ENCODE measurements at regions not wholly inside any gene's neighbourhood (a gene's known extent, or its start where the extent isn't known, plus 50 kb on each side); places are given as distances from the start of the nearest gene placed in this dataset.

- no CpG with 5 or more reads among the region's 8 CpGs for WGBS (ENCODE audit: insufficient coverage, insufficient read length)
- Histone ChIP-seq H3K27me3 (ENCODE audit: control insufficient read depth, insufficient read depth, low read length) (no peaks in the 10 kb centered on the region), H3K27ac (ENCODE audit: low read length) (no peak overlapping the region)
Measured at GRCh38 chr11:10908215-10908951, 50.5 kb upstream of the ZBED5 start.

More at GRCh38 chr11:10908215-10908951, 50.5 kb upstream of the ZBED5 start:
- Histone ChIP-seq H3K4me1 (ENCODE audit: control insufficient read depth, insufficient read depth, low read length) (peaks cover 7% of the 10 kb centered on the region; the same call in 1 of the 2 replicates), H3K9me3 (ENCODE audit: control insufficient read depth, insufficient read depth, low read length) (no peaks in the 10 kb centered on the region), H3K36me3 (ENCODE audit: control insufficient read depth, insufficient read depth, low read length) (no peaks in the 10 kb centered on the region), H3K4me3 (ENCODE audit: low read length) (no peak overlapping the region)
- no peak for DNase-seq (ENCODE audit: low read depth, low spot score)

Data from iPS DF 6.9 (cell line).